Activated CD4-positive, alpha-beta T cell treated with anti-CD3 and anti-CD28 coated beads, Interleukin-2, amount 10 ng/mL, durations not matched to agents 7 days and 5 days (primary cell): ENCODE measurements at regions not wholly inside any gene's neighbourhood (a gene's known extent, or its start where the extent isn't known, plus 50 kb on each side); places are given as distances from the start of the nearest gene placed in this dataset.

Experiments used
- CTCF ChIA-PET: fragments of 350-600 bp; sonication (Branson Sonifier 250); formaldehyde crosslinking; loops from one replicate; lab custom pipeline; 2021; ENCODE audit warnings: antibody characterized with exemption; lab: Charles Lee
- POLR2A ChIA-PET: fragments of 350-600 bp; sonication (Branson Sonifier 250); formaldehyde crosslinking; loops from one replicate; lab custom pipeline; 2021; ENCODE audit warnings: antibody characterized with exemption; lab: Charles Lee
- DNase-seq: peaks from one replicate; pipeline ENCODE4 v3.0.0-alpha.2; 2020
- H3K27ac Mint-ChIP-seq: one replicate; pipeline ENCODE4 v1.8.0; 2021; ENCODE audit warnings: mild to moderate bottlenecking, moderate library complexity, mixed read lengths
- H3K27me3 Mint-ChIP-seq: one replicate; pipeline ENCODE4 v1.8.0; 2021; ENCODE audit warnings: mixed read lengths
- H3K36me3 Mint-ChIP-seq: one replicate; pipeline ENCODE4 v1.8.0; 2021; ENCODE audit warnings: low read depth, mixed read lengths
- H3K4me1 Mint-ChIP-seq: one replicate; pipeline ENCODE4 v1.8.0; 2021; ENCODE audit warnings: mixed read lengths
- H3K4me3 Mint-ChIP-seq: one replicate; pipeline ENCODE4 v1.8.0; 2021; ENCODE audit warnings: mild to moderate bottlenecking, moderate library complexity, mixed read lengths
- H3K9me3 Mint-ChIP-seq: one replicate; pipeline ENCODE4 v1.8.0; 2021; ENCODE audit warnings: mixed read lengths

DNA sequence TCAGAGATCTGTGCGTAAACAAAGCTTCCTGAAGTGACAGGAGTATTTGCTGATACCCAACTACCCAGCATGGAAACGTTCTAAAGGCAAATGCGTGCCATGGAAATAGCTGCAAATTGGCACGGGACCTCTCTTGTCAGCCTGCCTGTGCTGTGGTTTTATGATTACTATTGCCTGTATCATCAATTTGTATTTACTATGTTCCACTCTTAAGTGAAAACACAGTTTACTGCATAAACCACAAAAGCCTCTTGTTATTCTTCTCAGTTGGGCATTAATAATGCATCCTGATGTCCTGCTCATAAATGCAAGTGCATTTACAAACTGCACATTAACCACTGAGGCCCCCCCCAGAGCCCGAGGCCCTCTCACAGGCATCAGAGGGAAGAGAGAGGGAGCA lies 196.6 kb upstream of the SLC35G4 start:
- no peak overlapping the region for H3K4me3 Mint-ChIP-seq
- H3K27ac Mint-ChIP-seq, result no peak overlapping the region
- no peaks in the 10 kb centered on the region for H3K9me3 Mint-ChIP-seq
- no peaks in the 10 kb centered on the region for H3K4me1 Mint-ChIP-seq
- H3K27me3 Mint-ChIP-seq, result no peaks in the 10 kb centered on the region
- DNase-seq, result no peak
- CTCF ChIA-PET, result no interaction called here
- POLR2A ChIA-PET, result no interaction called here
- H3K36me3 Mint-ChIP-seq, result no peaks in the 10 kb centered on the region

DNA sequence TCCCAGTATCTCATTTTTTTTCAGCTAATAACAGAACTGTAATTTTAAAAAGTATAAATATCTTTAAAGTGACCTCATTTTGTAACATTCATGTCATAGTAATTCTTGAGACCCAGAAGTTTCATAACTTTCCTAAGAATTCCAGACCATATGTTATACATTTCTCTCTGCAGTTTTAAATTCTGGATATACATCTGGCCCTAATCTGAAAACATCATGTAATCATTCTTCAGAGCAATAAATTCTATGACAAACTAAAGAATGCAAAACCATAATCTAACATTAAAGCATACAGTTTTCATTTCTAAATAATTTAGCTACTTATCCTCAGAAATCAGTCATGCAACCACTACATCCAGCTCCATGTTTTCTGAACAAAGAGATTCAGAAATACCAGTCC lies 198.3 kb upstream of the SLC35G4 start:
- DNase-seq, result no peak
- ChIA-PET CTCF (no interaction called here), POLR2A (no interaction called here)
- no peaks in the 10 kb centered on the region for H3K9me3 Mint-ChIP-seq
- H3K27me3 Mint-ChIP-seq, result no peaks in the 10 kb centered on the region
- H3K4me1 Mint-ChIP-seq, result no peaks in the 10 kb centered on the region
- no peaks in the 10 kb centered on the region for H3K36me3 Mint-ChIP-seq
- no peak overlapping the region for H3K4me3 Mint-ChIP-seq
- no peak overlapping the region for H3K27ac Mint-ChIP-seq

DNA sequence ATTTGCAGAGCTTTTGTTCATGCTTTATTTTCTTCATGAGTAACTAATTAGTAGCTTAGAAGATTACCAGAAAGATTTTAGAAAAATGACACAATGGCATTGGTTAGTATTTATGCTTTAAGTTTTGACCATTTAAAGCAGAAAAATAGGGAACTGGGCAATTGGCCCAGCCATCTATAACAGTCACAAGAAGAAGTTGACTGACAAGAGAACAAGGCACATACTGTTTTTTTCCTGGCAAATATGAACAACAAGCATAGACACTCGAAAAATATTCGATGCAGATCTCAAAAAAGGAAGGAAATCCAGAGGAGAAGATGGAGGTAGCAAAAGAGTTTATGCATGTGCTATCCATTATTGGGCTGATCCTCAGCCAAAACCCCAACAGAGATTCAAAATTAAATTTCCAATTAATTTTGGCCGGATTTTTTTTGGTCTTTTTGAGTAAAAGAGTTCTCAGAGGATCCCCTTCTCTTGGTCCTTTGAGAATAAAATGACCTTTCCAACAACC lies 200.8 kb upstream of the SLC35G4 start:
- Mint-ChIP-seq H3K9me3 (no peaks in the 10 kb centered on the region), H3K4me3 (no peak overlapping the region), H3K4me1 (no peaks in the 10 kb centered on the region), H3K27ac (no peak overlapping the region), H3K36me3 (no peaks in the 10 kb centered on the region), H3K27me3 (no peaks in the 10 kb centered on the region)
- no peak for DNase-seq
- ChIA-PET POLR2A (no interaction called here), CTCF (no interaction called here)

DNA sequence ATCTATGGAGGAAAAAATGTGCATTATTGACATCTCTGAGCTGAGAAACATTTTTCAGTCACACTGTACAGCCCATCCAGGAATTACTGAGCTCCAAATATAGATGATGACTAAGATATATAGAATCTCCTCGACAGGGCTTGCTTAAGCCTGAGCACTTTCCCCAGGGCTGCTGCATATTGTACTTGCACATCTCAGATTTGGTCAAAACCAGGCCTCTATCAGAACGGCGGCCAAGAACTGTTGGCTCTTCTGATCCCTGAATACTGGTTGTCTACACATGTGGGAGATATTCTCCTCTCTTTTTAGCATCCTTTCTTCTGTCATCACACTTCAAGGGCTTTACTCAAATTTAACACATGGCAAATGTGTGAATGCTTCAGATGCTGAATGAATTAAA lies 201.5 kb upstream of the SLC35G4 start:
- no peaks in the 10 kb centered on the region for H3K4me1 Mint-ChIP-seq
- DNase-seq, result no peak
- no peaks in the 10 kb centered on the region for H3K9me3 Mint-ChIP-seq
- H3K27ac Mint-ChIP-seq, result no peak overlapping the region
- H3K36me3 Mint-ChIP-seq, result no peaks in the 10 kb centered on the region
- no peak overlapping the region for H3K4me3 Mint-ChIP-seq
- ChIA-PET CTCF (no interaction called here), POLR2A (no interaction called here)
- no peaks in the 10 kb centered on the region for H3K27me3 Mint-ChIP-seq

DNA sequence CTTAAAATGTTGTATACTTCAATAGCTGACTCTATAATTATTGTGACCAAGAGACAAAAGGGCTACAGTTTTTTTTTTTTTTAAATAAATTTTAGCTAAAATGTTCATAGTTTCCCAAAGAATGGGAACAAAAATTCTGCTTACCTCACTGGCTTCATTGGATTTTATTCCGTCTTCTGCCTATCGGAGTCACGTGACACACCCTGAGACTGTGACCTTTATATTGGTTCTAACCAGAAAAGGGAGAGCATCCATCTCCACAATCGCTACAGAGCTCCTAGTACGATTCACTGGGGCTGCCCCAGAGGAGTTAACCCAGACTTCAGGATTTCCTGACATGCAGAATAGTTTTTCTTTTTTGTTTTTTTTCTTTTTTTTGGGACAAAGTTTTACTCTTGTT lies 203.6 kb upstream of the SLC35G4 start:
- Mint-ChIP-seq H3K36me3 (no peaks in the 10 kb centered on the region), H3K27ac (no peak overlapping the region), H3K9me3 (no peaks in the 10 kb centered on the region), H3K4me3 (no peak overlapping the region), H3K4me1 (no peaks in the 10 kb centered on the region), H3K27me3 (no peaks in the 10 kb centered on the region)
- ChIA-PET POLR2A (no interaction called here), CTCF (no interaction called here)
- no peak for DNase-seq

DNA sequence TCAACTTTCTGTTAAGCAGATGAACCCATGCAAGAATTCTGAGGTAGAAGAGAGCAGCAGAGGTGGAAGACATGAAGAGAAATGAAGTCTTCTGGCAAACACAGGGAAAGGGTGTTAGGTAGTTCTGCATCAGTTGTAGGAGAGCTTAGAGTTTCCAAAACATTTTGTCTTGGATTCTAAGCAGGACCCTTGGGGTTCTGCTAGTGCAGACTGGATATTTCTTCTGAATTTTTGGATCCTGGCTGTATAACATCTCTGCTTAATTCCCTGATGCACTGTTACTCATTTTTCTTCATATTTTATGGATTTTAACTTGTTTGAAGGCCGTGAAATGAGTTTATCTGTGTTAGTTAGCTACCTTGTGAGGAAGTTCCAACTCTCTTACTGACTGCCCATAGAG lies 208.7 kb upstream of the SLC35G4 start:
- Mint-ChIP-seq H3K4me3 (no peak overlapping the region), H3K4me1 (no peaks in the 10 kb centered on the region), H3K27ac (no peak overlapping the region), H3K27me3 (peaks cover 2% of the 10 kb centered on the region), H3K9me3 (no peaks in the 10 kb centered on the region), H3K36me3 (no peaks in the 10 kb centered on the region)
- POLR2A ChIA-PET, result no interaction called here
- CTCF ChIA-PET, result no interaction called here
- no peak for DNase-seq

DNA sequence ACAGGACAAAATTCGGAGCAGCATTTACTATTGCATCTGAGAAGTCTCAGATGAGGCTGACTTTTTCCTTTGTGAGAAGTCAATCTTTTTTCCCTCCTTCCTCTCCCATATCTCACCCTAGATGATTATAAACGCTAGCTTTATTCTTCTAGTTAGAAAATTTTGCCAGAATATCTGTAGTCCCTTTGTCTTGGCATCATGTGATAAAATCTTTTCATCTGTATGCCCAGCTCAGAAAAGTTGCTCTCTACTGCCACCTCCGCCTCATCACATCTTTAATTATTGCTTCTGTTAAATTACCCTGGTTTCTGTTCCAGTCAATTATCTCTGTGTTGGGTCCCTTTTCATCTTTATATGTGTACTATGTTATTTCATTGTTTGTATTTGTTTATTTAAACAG lies 210.8 kb upstream of the SLC35G4 start:
- no peak overlapping the region for H3K4me3 Mint-ChIP-seq
- H3K27ac Mint-ChIP-seq, result no peak overlapping the region
- ChIA-PET POLR2A (no interaction called here), CTCF (no interaction called here)
- peaks cover 2% of the 10 kb centered on the region for H3K27me3 Mint-ChIP-seq
- DNase-seq, result no peak
- H3K9me3 Mint-ChIP-seq, result no peaks in the 10 kb centered on the region
- no peaks in the 10 kb centered on the region for H3K36me3 Mint-ChIP-seq
- no peaks in the 10 kb centered on the region for H3K4me1 Mint-ChIP-seq

DNA sequence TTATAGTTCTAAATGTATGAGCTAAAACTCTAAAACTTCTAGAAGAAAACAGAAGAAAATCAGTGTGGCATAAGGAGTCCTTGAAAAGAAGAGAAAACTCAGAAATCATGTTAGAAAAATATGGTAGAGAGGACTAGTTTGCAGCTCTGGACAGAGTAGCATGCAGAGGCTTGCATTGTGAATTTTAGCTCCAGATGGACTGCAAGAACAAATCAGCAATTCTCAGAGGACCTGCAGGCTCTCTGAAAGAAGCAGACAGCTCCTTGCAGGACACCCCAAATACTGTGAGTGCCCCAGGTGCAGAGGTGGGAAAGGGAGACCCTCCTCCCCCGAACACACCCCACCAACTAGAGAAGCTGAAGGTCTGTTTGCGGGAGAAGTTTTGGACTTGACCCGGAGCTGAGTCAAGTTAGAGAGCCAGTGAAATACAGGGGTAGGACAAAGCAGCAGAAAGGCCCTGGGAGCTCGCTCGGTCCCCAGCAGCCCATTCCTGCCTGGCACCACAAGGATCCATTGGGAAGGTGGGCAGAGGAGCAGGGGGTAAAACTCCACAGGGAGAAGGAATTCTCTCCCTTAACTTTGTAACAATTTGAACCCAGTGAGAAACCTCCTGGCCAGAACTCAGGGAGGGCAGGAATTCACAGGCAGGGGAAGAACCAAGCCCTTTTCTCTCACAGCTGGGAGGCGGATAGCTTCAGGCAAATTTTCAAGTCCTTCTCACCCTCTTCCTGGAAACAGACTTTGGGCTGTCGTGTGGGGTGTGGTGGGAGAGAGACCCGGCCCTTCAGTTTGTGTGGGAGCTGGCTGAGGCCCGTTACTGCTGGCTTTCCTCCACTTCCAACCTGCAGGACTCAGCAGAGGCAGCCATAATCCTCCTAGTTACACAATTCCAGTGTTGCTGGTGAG lies 216.2 kb upstream of the SLC35G4 start:
- ChIA-PET POLR2A (no interaction called here), CTCF (no interaction called here)
- Mint-ChIP-seq H3K4me1 (no peaks in the 10 kb centered on the region), H3K27ac (no peak overlapping the region), H3K4me3 (no peak overlapping the region), H3K36me3 (no peaks in the 10 kb centered on the region), H3K9me3 (no peaks in the 10 kb centered on the region), H3K27me3 (peaks cover 4% of the 10 kb centered on the region)
- no peak for DNase-seq

DNA sequence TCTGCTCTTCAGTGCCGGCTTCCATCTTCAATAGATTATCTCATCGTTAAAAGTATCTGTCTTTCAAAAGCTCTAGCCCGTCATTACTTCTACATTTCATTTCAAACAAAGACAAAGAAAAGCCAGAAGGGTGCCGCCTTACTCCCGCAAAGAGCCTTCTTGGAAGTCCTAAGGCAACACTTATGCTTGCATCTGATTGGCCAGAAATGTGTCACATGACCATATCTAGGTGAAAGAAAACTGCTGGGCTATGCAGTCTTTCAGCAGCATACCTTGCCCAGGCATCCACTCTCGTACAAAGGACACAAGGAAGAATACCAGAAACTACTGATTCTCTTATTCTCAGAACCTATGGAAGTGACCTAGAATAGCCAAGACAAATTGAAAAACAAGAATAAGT lies 217.1 kb upstream of the SLC35G4 start:
- POLR2A ChIA-PET, result no interaction called here
- DNase-seq, result no peak
- H3K4me1 Mint-ChIP-seq, result no peaks in the 10 kb centered on the region
- H3K36me3 Mint-ChIP-seq, result no peaks in the 10 kb centered on the region
- CTCF ChIA-PET, result no interaction called here
- peaks cover 2% of the 10 kb centered on the region for H3K27me3 Mint-ChIP-seq
- H3K4me3 Mint-ChIP-seq, result no peak overlapping the region
- no peaks in the 10 kb centered on the region for H3K9me3 Mint-ChIP-seq
- no peak overlapping the region for H3K27ac Mint-ChIP-seq

DNA sequence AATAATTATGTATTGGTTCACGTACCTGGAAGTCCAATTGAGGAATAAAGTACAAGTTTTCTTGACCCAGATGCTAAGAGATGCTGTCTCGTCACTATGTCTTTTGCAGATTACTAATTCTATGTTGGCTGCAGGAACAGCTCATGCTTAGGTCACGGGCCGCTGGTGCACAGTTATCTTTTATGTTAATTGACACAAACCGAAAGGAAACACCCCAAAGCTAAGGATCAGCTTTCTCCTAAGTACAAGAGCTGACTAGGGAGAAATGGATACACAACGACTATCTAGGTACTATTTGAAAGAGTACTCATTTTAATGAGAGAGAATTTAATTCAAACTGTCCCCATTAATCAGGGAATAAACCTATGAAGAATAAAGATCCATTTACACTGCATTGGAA lies 217.7 kb upstream of the SLC35G4 start:
- ChIA-PET CTCF (no interaction called here), POLR2A (no interaction called here)
- no peaks in the 10 kb centered on the region for H3K9me3 Mint-ChIP-seq
- H3K36me3 Mint-ChIP-seq, result no peaks in the 10 kb centered on the region
- H3K27ac Mint-ChIP-seq, result no peak overlapping the region
- peaks cover 5% of the 10 kb centered on the region for H3K27me3 Mint-ChIP-seq
- DNase-seq, result no peak
- no peak overlapping the region for H3K4me3 Mint-ChIP-seq
- H3K4me1 Mint-ChIP-seq, result no peaks in the 10 kb centered on the region

DNA sequence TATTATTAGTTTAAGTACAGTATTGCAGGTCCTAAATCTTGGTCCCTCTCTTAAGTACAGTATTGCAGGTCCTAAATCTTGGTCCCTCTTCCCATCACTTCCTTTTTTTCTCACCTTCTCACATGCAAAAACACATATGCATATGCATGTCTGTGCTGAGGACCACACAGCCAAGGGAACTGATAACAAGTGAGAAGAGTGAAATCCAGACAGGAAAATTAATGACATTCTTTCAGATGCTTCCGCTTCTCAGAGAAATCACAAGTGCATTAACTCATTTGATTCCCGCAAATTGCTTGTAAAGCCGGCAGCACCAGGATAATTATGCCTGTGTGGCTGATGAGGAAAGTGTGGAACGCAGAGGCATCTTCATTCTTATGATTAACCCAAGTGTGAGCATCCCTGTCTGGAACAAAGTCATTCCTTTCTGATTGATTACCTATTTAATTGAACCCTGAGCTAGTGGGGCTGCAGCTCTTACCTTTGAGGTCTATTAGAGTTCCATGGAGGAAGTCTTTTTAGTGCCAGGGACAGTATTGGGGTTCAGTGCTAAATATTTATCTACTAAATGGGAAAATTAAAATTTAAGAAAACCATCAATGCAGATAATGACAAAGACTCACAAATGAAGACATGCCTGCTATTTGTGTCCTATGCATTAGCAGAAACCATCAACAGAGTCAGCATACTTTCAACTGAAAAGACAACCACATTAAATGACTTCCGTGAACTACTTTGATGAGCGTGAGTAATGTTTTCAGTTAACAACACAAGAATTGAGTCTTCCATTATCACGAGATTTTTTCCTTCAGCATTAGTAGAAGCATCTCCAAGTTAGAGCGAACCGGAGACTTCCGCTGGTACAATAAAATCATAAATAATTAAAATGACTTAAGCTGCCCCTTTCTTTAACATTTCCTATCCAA lies 220.4 kb upstream of the SLC35G4 start:
- POLR2A ChIA-PET, result no interaction called here
- Mint-ChIP-seq H3K9me3 (no peaks in the 10 kb centered on the region), H3K4me3 (no peak overlapping the region), H3K4me1 (no peaks in the 10 kb centered on the region), H3K36me3 (no peaks in the 10 kb centered on the region), H3K27ac (no peak overlapping the region), H3K27me3 (peaks cover 5% of the 10 kb centered on the region)
- CTCF ChIA-PET, result no interaction called here
- no peak for DNase-seq

DNA sequence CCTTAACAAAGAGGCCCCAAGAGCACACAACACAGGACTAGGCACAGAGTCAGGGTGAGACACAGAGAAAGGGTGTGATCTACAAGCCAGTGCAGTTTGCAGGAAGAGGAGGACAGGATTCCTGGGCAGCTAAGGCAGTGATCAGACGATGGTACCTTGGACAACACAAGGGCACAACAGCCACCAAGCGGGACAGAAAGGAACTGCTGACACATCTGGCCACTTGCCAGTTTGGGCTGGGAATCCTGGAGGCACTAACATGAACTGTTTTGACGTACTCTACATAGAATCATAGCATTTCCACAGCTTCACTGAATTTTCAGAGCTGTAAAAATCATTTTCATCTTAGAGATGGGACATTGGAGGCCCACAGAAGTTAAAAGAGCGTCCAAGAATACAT lies 221.5 kb upstream of the SLC35G4 start:
- CTCF ChIA-PET, result no interaction called here
- no peak overlapping the region for H3K27ac Mint-ChIP-seq
- no peak for DNase-seq
- POLR2A ChIA-PET, result no interaction called here
- peaks cover 5% of the 10 kb centered on the region for H3K27me3 Mint-ChIP-seq
- H3K36me3 Mint-ChIP-seq, result no peaks in the 10 kb centered on the region
- no peaks in the 10 kb centered on the region for H3K4me1 Mint-ChIP-seq
- no peak overlapping the region for H3K4me3 Mint-ChIP-seq
- H3K9me3 Mint-ChIP-seq, result no peaks in the 10 kb centered on the region

DNA sequence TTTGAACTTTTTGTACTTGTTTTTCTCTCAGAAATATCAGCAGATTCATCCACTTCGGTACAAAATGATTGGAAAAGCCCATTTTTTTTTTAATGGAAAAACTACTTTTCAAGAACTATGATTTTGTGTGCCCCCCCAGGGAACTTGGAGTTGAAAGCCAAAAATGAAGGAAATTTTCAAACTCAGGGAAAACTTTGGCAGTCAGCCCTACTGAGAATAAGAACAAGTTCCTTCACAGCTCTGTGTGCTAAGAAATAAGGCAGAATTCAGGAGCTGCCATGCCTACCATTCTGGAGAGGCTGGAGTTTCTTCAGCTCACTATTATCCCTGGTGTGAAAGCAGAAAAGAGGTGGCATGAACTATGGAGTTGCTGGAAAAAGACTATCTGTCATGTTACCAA lies 226.0 kb upstream of the SLC35G4 start:
- Mint-ChIP-seq H3K4me3 (no peak overlapping the region), H3K27ac (no peak overlapping the region), H3K36me3 (no peaks in the 10 kb centered on the region), H3K9me3 (no peaks in the 10 kb centered on the region), H3K4me1 (no peaks in the 10 kb centered on the region), H3K27me3 (peaks cover 3% of the 10 kb centered on the region)
- no peak for DNase-seq
- ChIA-PET CTCF (no interaction called here), POLR2A (no interaction called here)
